RWPE1 (cell line): ENCODE measurements at regions not wholly inside any gene's neighbourhood (a gene's known extent, or its start where the extent isn't known, plus 50 kb on each side); places are given as distances from the start of the nearest gene placed in this dataset.
"Not testable (repeated sequence)": the region's sequence is repeated elsewhere in the genome, so short reads cannot be mapped to it uniquely, and the experiment has no call there.

Experiments used
- CTCF ChIA-PET: fragments of 350-600 bp; sonication (Branson Sonifier 250); formaldehyde crosslinking; extraction: SDS; loops from one replicate; lab custom pipeline; 2021; lab: Yijun Ruan, JAX
- POLR2A ChIA-PET: fragments of 400-600 bp; formaldehyde crosslinking; extraction: SDS; loops from one replicate; lab custom pipeline; 2020; ENCODE audit warnings: antibody characterized with exemption; ENCODE audit not compliant: low non-redundant PET; lab: Yijun Ruan, JAX
- DNase-seq: peaks from one replicate; pipeline ENCODE4 v3.0.0; 2012; ENCODE audit warnings: low spot score
- H3K27ac ChIP-seq: fragments of 450-650 bp; 2 replicates; pipeline ENCODE4 v1.5.1; 2017
- TF ChIP-seq, protein P1 (sequence below): fragments of 450-650 bp; conservative IDR thresholded peaks from 2 replicates; pipeline ENCODE4 v1.5.1; 2017; ENCODE audit warnings: low read depth, mild to moderate bottlenecking

DNA sequence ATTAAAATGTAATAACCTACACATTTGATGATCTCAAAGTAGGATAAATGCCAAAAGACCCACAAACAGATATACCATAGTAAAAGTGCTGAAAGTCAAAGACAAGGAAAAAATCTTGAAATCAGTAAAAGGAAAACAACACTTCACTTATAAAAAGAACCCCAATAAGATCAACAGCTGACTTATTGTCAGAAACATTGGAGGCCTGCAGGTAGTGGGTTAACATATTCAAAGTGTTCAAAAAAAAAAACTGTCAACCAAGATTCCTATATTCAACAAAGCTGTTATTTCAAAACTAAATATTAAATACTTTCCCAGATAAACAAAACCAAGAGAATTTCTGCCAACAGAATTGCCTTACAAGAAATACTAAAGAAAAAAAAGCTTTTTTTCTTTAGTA is 347.1 kb downstream of the GUCY2F start:
- no peak for DNase-seq
- ChIA-PET CTCF (no interaction called here), POLR2A (no interaction called here)
- H3K27ac ChIP-seq, result no peak overlapping the region
- TF ChIP-seq, protein P1, sequence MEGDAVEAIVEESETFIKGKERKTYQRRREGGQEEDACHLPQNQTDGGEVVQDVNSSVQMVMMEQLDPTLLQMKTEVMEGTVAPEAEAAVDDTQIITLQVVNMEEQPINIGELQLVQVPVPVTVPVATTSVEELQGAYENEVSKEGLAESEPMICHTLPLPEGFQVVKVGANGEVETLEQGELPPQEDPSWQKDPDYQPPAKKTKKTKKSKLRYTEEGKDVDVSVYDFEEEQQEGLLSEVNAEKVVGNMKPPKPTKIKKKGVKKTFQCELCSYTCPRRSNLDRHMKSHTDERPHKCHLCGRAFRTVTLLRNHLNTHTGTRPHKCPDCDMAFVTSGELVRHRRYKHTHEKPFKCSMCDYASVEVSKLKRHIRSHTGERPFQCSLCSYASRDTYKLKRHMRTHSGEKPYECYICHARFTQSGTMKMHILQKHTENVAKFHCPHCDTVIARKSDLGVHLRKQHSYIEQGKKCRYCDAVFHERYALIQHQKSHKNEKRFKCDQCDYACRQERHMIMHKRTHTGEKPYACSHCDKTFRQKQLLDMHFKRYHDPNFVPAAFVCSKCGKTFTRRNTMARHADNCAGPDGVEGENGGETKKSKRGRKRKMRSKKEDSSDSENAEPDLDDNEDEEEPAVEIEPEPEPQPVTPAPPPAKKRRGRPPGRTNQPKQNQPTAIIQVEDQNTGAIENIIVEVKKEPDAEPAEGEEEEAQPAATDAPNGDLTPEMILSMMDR, result no peak

DNA sequence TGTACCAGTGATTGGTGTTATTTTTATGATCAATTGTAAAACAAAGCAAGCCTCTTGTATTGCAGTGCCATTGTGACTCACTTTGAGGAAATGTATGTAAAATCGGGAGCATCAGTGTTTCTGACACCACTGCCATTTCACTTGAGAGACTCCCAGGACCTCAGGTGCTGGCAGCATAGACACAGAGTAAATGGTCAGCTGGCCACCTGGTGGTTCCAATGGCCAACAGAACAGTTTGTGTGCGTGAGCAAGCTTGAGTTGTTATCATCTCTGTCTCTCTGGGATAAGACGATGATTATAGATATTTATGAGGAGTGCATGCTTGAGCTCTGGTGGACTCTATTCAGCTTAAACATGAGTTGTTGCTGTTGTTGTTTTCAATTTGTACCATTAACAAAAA is 356.6 kb downstream of the GUCY2F start:
- POLR2A ChIA-PET, result no interaction called here
- CTCF ChIA-PET, result no interaction called here
- TF ChIP-seq, protein P1, result no peak
- no peak overlapping the region for H3K27ac ChIP-seq
- DNase-seq, result no peak

DNA sequence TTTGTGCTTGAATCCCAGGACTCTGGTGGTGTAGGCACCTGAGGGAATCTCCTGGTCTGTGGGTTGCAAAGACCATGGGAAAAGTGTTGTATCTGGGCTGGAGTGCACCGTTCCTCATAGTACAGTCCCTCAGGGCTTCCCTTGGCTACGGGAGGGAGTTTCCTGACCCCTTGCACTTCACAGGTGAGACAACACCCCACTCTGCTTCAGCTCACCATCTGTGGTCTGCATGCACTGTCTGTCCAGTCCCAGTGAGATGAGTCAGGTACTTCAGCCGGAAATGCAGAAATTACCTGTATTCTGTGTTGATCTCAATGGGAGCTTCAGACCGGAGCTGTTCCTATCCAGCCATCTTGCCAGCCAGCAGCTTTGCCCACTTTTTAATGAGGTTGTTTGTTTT is 353.0 kb upstream of the IRS4 start:
- CTCF ChIA-PET, result no interaction called here
- TF ChIP-seq, protein P1, result no peak

DNA sequence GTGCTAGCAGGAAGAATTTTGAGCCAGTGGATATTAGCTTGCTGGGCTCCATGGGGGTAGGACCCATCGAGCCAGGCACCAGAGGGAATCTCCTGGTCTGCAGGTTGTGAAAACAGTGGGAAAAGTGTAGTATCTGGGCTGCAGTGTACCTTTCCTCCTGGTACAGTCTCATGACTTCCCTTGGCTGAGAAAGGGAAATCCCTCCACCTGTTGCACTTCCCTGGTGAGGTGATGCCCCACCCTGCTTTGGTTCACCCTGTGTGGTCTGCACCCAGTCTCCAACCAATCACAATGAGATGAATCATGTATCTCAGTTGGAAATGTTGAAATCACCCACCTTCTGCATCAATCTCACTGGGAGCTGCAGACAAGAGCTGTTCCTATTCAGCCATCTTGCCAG is 341.4 kb upstream of the IRS4 start:
- no peak for DNase-seq
- ChIA-PET POLR2A (no interaction called here), CTCF (no interaction called here)
- H3K27ac ChIP-seq, result no peak overlapping the region
- TF ChIP-seq, protein P1, result no peak

More for the DNA sequence above, 353.0 kb upstream of the IRS4 start:
- POLR2A ChIA-PET, result no interaction called here
- no peak overlapping the region for H3K27ac ChIP-seq
- no peak for DNase-seq

DNA sequence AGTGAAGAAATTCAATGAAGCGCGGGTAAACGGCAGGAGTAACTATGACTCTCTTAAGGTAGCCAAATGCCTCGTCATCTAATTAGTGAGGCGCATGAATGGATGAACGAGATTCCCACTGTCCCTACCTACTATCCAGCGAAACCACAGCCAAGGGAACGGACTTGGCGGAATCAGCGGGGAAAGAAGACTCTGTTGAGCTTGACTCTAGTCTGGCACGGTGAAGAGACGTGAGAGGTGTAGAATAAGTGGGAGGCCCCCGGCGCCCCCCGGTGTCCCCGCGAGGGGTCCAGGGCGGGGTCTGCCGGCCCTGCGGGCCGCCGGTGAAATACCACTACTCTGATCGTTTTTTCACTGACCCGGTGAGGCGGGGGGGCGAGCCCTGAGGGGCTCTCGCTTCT is 317.8 kb upstream of the IRS4 start:
- POLR2A ChIA-PET, DNase-seq, H3K27ac ChIP-seq, CTCF ChIA-PET: not testable (repeated sequence)

DNA sequence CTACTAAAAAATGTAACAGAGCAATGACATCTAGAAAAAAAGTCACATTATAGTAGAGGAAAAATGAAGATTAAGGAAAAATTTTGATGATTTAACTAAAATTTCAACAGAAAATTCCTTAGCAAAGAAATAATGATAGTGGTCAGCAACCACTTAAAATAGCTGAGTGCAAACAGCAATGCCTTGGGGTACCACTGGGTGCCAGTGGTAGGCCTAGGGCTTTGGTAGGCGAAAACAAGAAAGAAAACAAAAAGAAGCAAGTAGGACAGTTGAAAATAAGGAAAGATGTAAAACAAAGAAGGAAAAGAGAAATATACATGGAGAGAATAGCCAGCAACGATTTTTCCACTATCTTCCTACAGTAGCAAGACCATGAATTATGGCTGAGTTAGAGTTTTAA is 313.5 kb upstream of the IRS4 start:
- POLR2A ChIA-PET, result no interaction called here
- CTCF ChIA-PET, result interaction anchor here (0.7 to 1.3 kb wide), 3 partner anchors 224 to 436 kb away, joined by 3 to 4 read pairs (median 3); no protein-coding TSS in a partner anchor
- no peak for DNase-seq
- TF ChIP-seq, protein P1, result no peak
- H3K27ac ChIP-seq, result no peak overlapping the region

DNA sequence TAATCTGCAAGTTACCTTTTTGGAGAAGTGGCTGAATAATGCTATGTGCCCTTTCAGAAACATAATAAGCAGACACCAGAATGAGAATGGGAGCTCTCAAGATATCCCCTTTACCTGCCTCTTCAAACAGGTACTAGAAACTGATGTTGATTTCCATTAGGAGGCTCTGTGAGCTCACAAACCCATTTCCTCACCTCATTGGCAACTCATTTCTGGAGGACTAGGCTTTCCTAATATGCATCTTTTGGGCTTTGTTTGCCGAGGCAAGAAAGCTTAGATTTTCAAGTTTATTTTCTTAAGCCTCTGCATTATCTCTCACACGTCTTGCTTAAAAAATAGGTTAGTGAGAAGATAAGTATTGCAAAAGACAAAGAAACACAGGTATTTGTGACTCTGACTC is 313.1 kb upstream of the IRS4 start:
- H3K27ac ChIP-seq, result no peak overlapping the region
- DNase-seq, result no peak
- CTCF ChIA-PET, result interaction anchor here (0.7 to 1.3 kb wide), 3 partner anchors 335 to 436 kb away, joined by 3 to 4 read pairs (median 3); no protein-coding TSS in a partner anchor
- POLR2A ChIA-PET, result no interaction called here
- TF ChIP-seq, protein P1, result no peak
